ENCODE measurements at regions not wholly inside any gene's neighbourhood (a gene's known extent, or its start where the extent isn't known, plus 50 kb on each side); places are given as distances from the start of the nearest gene placed in this dataset.

GRCh38 chr18:4808891-4809290 lies 353.8 kb upstream of the DLGAP1 start:
- no peaks in the 10 kb centered on the region for H3K9me3 ChIP-seq (replicated peaks; ENCODE audit: insufficient read depth, low read length)
- no peak overlapping the region for H3K4me3 ChIP-seq (ENCODE audit: low read length)
- no peaks in the 10 kb centered on the region for H3F3A ChIP-seq (ENCODE audit: insufficient read depth, low read length)
- H3K27ac ChIP-seq (ENCODE audit: low read length) = no peak overlapping the region
- H3K4me2 ChIP-seq (ENCODE audit: low read depth, low read length) = no peak overlapping the region
- H3K79me2 ChIP-seq (ENCODE audit: low read length) = no peaks in the 10 kb centered on the region
- no peaks in the 10 kb centered on the region for H3K27me3 ChIP-seq (replicated peaks; ENCODE audit: insufficient read depth, low read length)
- no peak overlapping the region for H2AFZ ChIP-seq (ENCODE audit: low read length)
- DNase-seq = no peak
- TF ChIP-seq, protein P1, sequence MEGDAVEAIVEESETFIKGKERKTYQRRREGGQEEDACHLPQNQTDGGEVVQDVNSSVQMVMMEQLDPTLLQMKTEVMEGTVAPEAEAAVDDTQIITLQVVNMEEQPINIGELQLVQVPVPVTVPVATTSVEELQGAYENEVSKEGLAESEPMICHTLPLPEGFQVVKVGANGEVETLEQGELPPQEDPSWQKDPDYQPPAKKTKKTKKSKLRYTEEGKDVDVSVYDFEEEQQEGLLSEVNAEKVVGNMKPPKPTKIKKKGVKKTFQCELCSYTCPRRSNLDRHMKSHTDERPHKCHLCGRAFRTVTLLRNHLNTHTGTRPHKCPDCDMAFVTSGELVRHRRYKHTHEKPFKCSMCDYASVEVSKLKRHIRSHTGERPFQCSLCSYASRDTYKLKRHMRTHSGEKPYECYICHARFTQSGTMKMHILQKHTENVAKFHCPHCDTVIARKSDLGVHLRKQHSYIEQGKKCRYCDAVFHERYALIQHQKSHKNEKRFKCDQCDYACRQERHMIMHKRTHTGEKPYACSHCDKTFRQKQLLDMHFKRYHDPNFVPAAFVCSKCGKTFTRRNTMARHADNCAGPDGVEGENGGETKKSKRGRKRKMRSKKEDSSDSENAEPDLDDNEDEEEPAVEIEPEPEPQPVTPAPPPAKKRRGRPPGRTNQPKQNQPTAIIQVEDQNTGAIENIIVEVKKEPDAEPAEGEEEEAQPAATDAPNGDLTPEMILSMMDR (IDR thresholded peaks at IDR 0.05; ENCODE audit: low read length) = no peak
- no peak for TF ChIP-seq EZH2phosphoT487 (IDR thresholded peaks at IDR 0.05; ENCODE audit: low read length)
- TF ChIP-seq EZH2 (optimal IDR thresholded peaks at IDR 0.05; ENCODE audit: low read depth, low read length) = no peak
- H3K9ac ChIP-seq (ENCODE audit: low read length) = no peak overlapping the region
- no peaks in the 10 kb centered on the region for H3K4me1 ChIP-seq (ENCODE audit: low read length)
- no peaks in the 10 kb centered on the region for H3K36me3 ChIP-seq (replicated peaks; ENCODE audit: insufficient read depth, low read length)
- no peaks in the 10 kb centered on the region for H4K20me1 ChIP-seq (ENCODE audit: insufficient read depth, low read length)
- no peaks in the 10 kb centered on the region for H3K9me2 ChIP-seq (replicated peaks; ENCODE audit: insufficient read depth, low read length)

DNA sequence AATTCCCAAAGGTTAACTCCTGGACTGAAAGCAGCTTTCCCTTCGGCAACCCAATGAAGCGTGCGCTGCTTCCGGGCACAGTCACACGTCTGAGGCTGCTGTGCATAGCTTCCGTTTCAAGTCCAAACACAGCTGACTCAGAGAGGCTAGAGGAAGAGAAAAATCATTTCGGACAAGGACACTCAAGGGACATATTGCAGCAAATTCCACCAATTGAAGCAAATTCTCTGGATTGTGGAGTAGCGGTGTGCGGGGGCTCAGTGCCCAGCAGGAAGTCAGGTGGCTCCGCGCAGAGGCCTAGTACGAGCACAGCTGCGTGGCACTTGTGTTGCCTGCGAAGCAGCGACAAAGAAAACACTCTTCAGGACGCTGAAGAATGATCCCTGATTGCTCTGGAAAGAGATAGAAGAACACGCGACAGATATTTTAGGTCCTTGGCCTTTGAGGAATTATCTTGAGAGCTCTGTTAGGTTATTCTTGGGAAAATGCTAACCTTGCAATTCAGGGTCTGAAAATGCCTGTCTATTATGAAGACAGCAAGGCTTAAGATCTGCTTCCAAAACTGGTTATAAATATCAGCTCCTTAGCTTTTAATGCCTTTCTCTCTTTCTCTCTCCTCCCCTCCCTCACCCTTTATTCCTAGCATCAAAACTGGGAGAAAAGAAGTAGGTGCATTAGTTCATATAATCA lies 352.6 kb upstream of the DLGAP1 start:
- no peak overlapping the region for H3K4me3 ChIP-seq (ENCODE audit: low read length)
- TF ChIP-seq EZH2phosphoT487 (IDR thresholded peaks at IDR 0.05; ENCODE audit: low read length) (no peak), EZH2 (optimal IDR thresholded peaks at IDR 0.05; ENCODE audit: low read depth, low read length) (no peak)
- TF ChIP-seq, protein P1 (IDR thresholded peaks at IDR 0.05; ENCODE audit: low read length) = no peak
- no peak overlapping the region for H3K4me2 ChIP-seq (ENCODE audit: low read depth, low read length)
- H3K79me2 ChIP-seq (ENCODE audit: low read length) = no peaks in the 10 kb centered on the region
- no peaks in the 10 kb centered on the region for H4K20me1 ChIP-seq (ENCODE audit: insufficient read depth, low read length)
- no peaks in the 10 kb centered on the region for H3K36me3 ChIP-seq (replicated peaks; ENCODE audit: insufficient read depth, low read length)
- no peak overlapping the region for H3K9ac ChIP-seq (ENCODE audit: low read length)
- H3K4me1 ChIP-seq (ENCODE audit: low read length) = no peaks in the 10 kb centered on the region
- H3K9me3 ChIP-seq (replicated peaks; ENCODE audit: insufficient read depth, low read length) = no peaks in the 10 kb centered on the region
- no peaks in the 10 kb centered on the region for H3F3A ChIP-seq (ENCODE audit: insufficient read depth, low read length)
- no peak overlapping the region for H3K27ac ChIP-seq (ENCODE audit: low read length)
- H3K27me3 ChIP-seq (replicated peaks; ENCODE audit: insufficient read depth, low read length) = no peaks in the 10 kb centered on the region
- no peak for DNase-seq
- H2AFZ ChIP-seq (ENCODE audit: low read length) = no peak overlapping the region
- no peaks in the 10 kb centered on the region for H3K9me2 ChIP-seq (replicated peaks; ENCODE audit: insufficient read depth, low read length)

- Histone ChIP-seq H2AFZ (ENCODE audit: low read length) (no peak overlapping the region), H4K20me1 (ENCODE audit: insufficient read depth, low read length) (no peaks in the 10 kb centered on the region), H3K27me3 (replicated peaks; ENCODE audit: insufficient read depth, low read length) (no peaks in the 10 kb centered on the region), H3K9ac (ENCODE audit: low read length) (no peak overlapping the region), H3K27ac (ENCODE audit: low read length) (no peak overlapping the region), H3F3A (ENCODE audit: insufficient read depth, low read length) (no peaks in the 10 kb centered on the region), H3K4me1 (ENCODE audit: low read length) (no peaks in the 10 kb centered on the region), H3K79me2 (ENCODE audit: low read length) (no peaks in the 10 kb centered on the region), H3K36me3 (replicated peaks; ENCODE audit: insufficient read depth, low read length) (no peaks in the 10 kb centered on the region), H3K4me3 (ENCODE audit: low read length) (no peak overlapping the region), H3K9me3 (replicated peaks; ENCODE audit: insufficient read depth, low read length) (no peaks in the 10 kb centered on the region), H3K9me2 (replicated peaks; ENCODE audit: insufficient read depth, low read length) (no peaks in the 10 kb centered on the region), H3K4me2 (ENCODE audit: low read depth, low read length) (no peak overlapping the region)
- DNase-seq = no peak
- TF ChIP-seq EZH2phosphoT487 (IDR thresholded peaks at IDR 0.05; ENCODE audit: low read length) (no peak), EZH2 (optimal IDR thresholded peaks at IDR 0.05; ENCODE audit: low read depth, low read length) (no peak)
- TF ChIP-seq, protein P1 (IDR thresholded peaks at IDR 0.05; ENCODE audit: low read length) = no peak
These were observed 351.2 kb upstream of the DLGAP1 start for GRCh38 chr18:4806331-4806730.
